ENCODE measurements at regions not wholly inside any gene's neighbourhood (a gene's known extent, or its start where the extent isn't known, plus 50 kb on each side); places are given as distances from the start of the nearest gene placed in this dataset.

- no peak overlapping the region for H3K4me3 ChIP-seq (ENCODE audit: low read depth, low read length)
- no peaks in the 10 kb centered on the region for H3K27me3 ChIP-seq (ENCODE audit: control insufficient read depth, insufficient read depth, low read length)
- CTCF ChIA-PET: no interaction called here
- POLR2A ChIA-PET: no interaction called here
- no peak for DNase-seq (ENCODE audit: low read depth)
- TF ChIP-seq CTCF (IDR thresholded peaks at IDR 0.05; ENCODE audit: insufficient read depth, low read depth, low read length): no peak
- H3K36me3 ChIP-seq (ENCODE audit: control insufficient read depth, insufficient read depth, low read length): no peaks in the 10 kb centered on the region
Measured at GRCh38 chrX:140848800-140849199, 139.2 kb downstream of the LINC00632 start.

- Histone ChIP-seq H3K36me3 (ENCODE audit: control insufficient read depth, insufficient read depth, low read length) (no peaks in the 10 kb centered on the region), H3K27me3 (ENCODE audit: control insufficient read depth, insufficient read depth, low read length) (no peaks in the 10 kb centered on the region), H3K4me3 (ENCODE audit: low read depth, low read length) (no peak overlapping the region)
- no peak for DNase-seq (ENCODE audit: low read depth)
- TF ChIP-seq CTCF (IDR thresholded peaks at IDR 0.05; ENCODE audit: insufficient read depth, low read depth, low read length): no peak
- POLR2A ChIA-PET: no interaction called here
- CTCF ChIA-PET: no interaction called here
Measured at GRCh38 chrX:140860718-140861117, 141.7 kb upstream of the SPANXB1 start.

GRCh38 chrX:140866446-140866845 lies 135.9 kb upstream of the SPANXB1 start:
- CTCF ChIA-PET: no interaction called here
- Histone ChIP-seq H3K36me3 (ENCODE audit: control insufficient read depth, insufficient read depth, low read length) (no peaks in the 10 kb centered on the region), H3K4me3 (ENCODE audit: low read depth, low read length) (no peak overlapping the region), H3K27me3 (ENCODE audit: control insufficient read depth, insufficient read depth, low read length) (no peaks in the 10 kb centered on the region)
- TF ChIP-seq CTCF (IDR thresholded peaks at IDR 0.05; ENCODE audit: insufficient read depth, low read depth, low read length): no peak
- POLR2A ChIA-PET: no interaction called here
- DNase-seq (ENCODE audit: low read depth): no peak

GRCh38 chrX:140912606-140913005 lies 89.8 kb upstream of the SPANXB1 start:
- ChIA-PET CTCF (no interaction called here), POLR2A (no interaction called here)
- H3K27me3 ChIP-seq (ENCODE audit: control insufficient read depth, insufficient read depth, low read length): no peaks in the 10 kb centered on the region
- no peaks in the 10 kb centered on the region for H3K36me3 ChIP-seq (ENCODE audit: control insufficient read depth, insufficient read depth, low read length)
- no peak for DNase-seq (ENCODE audit: low read depth)
- no peak for TF ChIP-seq CTCF (IDR thresholded peaks at IDR 0.05; ENCODE audit: insufficient read depth, low read depth, low read length)
- H3K4me3 ChIP-seq (ENCODE audit: low read depth, low read length): no peak overlapping the region

GRCh38 chrX:140913802-140914501 lies 88.4 kb upstream of the SPANXB1 start:
- no peak for DNase-seq (ENCODE audit: low read depth)
- TF ChIP-seq CTCF (IDR thresholded peaks at IDR 0.05; ENCODE audit: insufficient read depth, low read depth, low read length): no peak
- Histone ChIP-seq H3K4me3 (ENCODE audit: low read depth, low read length) (no peak overlapping the region), H3K27me3 (ENCODE audit: control insufficient read depth, insufficient read depth, low read length) (no peaks in the 10 kb centered on the region), H3K36me3 (ENCODE audit: control insufficient read depth, insufficient read depth, low read length) (no peaks in the 10 kb centered on the region)
- CTCF ChIA-PET: no interaction called here
- POLR2A ChIA-PET: no interaction called here

All from BJ (cell line).